Fibroblast of lung (primary cell): ENCODE measurements at regions not wholly inside any gene's neighbourhood (a gene's known extent, or its start where the extent isn't known, plus 50 kb on each side); places are given as distances from the start of the nearest gene placed in this dataset.

ENCODE experiments used
- DNase-seq, 2 donors: peaks; one replicate each; pipeline versions ENCODE4 v3.0.0 to v3.0.0-alpha.2; 2010; ENCODE audit warnings: low read depth in 2 of 2
- H2AFZ ChIP-seq: 2 replicates; pipeline ENCODE4 v1.5.1; 2012; ENCODE audit warnings: low read length, control low read depth, inconsistent platforms
- H3K27ac ChIP-seq: 2 replicates; pipeline ENCODE4 v1.5.1; 2011; ENCODE audit warnings: low read length, control low read depth; ENCODE audit not compliant: insufficient read depth
- H3K27me3 ChIP-seq: 2 replicates; pipeline ENCODE4 v1.5.1; 2011; ENCODE audit warnings: mild to moderate bottlenecking, low read length; ENCODE audit not compliant: control insufficient read depth, insufficient read depth
- H3K36me3 ChIP-seq: 2 replicates; pipeline ENCODE4 v1.5.1; 2011; ENCODE audit warnings: low read length; ENCODE audit not compliant: control insufficient read depth, insufficient read depth
- H3K4me1 ChIP-seq: 2 replicates; pipeline ENCODE4 v1.5.1; 2011; ENCODE audit warnings: low read length; ENCODE audit not compliant: control insufficient read depth, insufficient read depth; ENCODE audit errors: extremely low read depth
- H3K4me2 ChIP-seq: 2 replicates; pipeline ENCODE4 v1.5.1; 2011; ENCODE audit warnings: low read length, control low read depth; ENCODE audit not compliant: insufficient read depth; ENCODE audit errors: extremely low read depth
- H3K4me3 ChIP-seq, 4 experiments: fragments of 200-600 bp in 1 of 4; sonication (generic) in 1 of 4; replicated peaks in 1 of 4; 2 replicates each; pipeline ENCODE4 v1.5.1; 2011 to 2016; ENCODE audit warnings: low read length in 4 of 4, low read depth in 3 of 4, mild to moderate bottlenecking in 3 of 4, control low read depth in 2 of 4, inconsistent platforms in 1 of 4, mixed read lengths in 1 of 4; ENCODE audit not compliant: insufficient read depth in 1 of 4; ENCODE audit errors: control extremely low read depth in 1 of 4
- H3K79me2 ChIP-seq: 2 replicates; pipeline ENCODE4 v1.5.1; 2012; ENCODE audit warnings: mild to moderate bottlenecking, low read length, inconsistent platforms; ENCODE audit not compliant: control insufficient read depth, insufficient read depth
- H3K9ac ChIP-seq: 2 replicates; pipeline ENCODE4 v1.5.1; 2011; ENCODE audit warnings: mild to moderate bottlenecking, low read length, control low read depth; ENCODE audit not compliant: insufficient read depth
- H3K9me3 ChIP-seq: 2 replicates; pipeline ENCODE4 v1.5.1; 2012; ENCODE audit warnings: low read depth, low read length; ENCODE audit not compliant: control insufficient read depth, insufficient read depth
- H4K20me1 ChIP-seq: 2 replicates; pipeline ENCODE4 v1.5.1; 2011; ENCODE audit warnings: low read length; ENCODE audit not compliant: control insufficient read depth, insufficient read depth; ENCODE audit errors: extremely low read depth
- EZH2 ChIP-seq: IDR thresholded peaks from 2 replicates; pipeline ENCODE4 v1.5.1; 2012; ENCODE audit warnings: low read length, control low read depth, mild to moderate bottlenecking; ENCODE audit errors: missing control alignments
- TF ChIP-seq, protein P1 (sequence below), 2 donors: IDR thresholded peaks in 1 of 2; conservative IDR thresholded peaks in 1 of 2; 1 replicate in 1 of 2; 2 replicates in 1 of 2; pipeline ENCODE4 v1.5.1; 2011 to 2012; ENCODE audit warnings: low read length in 2 of 2, control low read depth in 1 of 2, inconsistent platforms in 1 of 2, low read depth in 1 of 2, mild to moderate bottlenecking in 1 of 2

DNA sequence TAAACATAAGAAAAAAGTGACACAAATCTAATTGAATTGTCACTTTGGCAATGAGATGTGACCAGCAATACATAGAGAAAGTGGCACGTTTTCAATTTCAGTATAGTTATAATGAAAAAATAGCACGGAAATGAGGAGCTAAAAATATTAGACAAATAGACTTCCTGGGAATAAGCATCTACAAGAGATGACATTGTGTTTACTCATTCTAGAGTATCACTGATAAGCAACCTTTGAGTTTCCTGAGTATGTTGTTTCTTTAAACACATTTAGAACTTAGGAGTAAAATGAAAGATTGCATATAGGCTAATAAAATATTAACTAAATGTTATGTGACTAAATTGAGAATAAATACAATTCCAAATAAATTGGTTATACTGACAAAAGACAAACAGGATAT, 207.1 kb upstream of the SLITRK6 start:
- Histone ChIP-seq H3K36me3 (no peaks in the 10 kb centered on the region), H4K20me1 (no peaks in the 10 kb centered on the region), H3K79me2 (no peaks in the 10 kb centered on the region), H3K9ac (no peak overlapping the region), H3K4me2 (no peak overlapping the region), H3K27me3 (no peaks in the 10 kb centered on the region), H3K4me3 (no peak overlapping the region), H3K9me3 (no peaks in the 10 kb centered on the region), H3K27ac (no peak overlapping the region), H3K4me1 (no peaks in the 10 kb centered on the region), H2AFZ (no peak overlapping the region)
- peak in 1 of 2 donors; percentile 0 for DNase-seq
- TF ChIP-seq, protein P1, sequence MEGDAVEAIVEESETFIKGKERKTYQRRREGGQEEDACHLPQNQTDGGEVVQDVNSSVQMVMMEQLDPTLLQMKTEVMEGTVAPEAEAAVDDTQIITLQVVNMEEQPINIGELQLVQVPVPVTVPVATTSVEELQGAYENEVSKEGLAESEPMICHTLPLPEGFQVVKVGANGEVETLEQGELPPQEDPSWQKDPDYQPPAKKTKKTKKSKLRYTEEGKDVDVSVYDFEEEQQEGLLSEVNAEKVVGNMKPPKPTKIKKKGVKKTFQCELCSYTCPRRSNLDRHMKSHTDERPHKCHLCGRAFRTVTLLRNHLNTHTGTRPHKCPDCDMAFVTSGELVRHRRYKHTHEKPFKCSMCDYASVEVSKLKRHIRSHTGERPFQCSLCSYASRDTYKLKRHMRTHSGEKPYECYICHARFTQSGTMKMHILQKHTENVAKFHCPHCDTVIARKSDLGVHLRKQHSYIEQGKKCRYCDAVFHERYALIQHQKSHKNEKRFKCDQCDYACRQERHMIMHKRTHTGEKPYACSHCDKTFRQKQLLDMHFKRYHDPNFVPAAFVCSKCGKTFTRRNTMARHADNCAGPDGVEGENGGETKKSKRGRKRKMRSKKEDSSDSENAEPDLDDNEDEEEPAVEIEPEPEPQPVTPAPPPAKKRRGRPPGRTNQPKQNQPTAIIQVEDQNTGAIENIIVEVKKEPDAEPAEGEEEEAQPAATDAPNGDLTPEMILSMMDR (conservative IDR thresholded peaks at IDR 0.05 in 1 of 2, IDR thresholded peaks at IDR 0.05 in 1 of 2; ENCODE audit: low read depth in 1 of 2, low read length in 2 of 2) = no peak
- no peak for TF ChIP-seq EZH2

DNA sequence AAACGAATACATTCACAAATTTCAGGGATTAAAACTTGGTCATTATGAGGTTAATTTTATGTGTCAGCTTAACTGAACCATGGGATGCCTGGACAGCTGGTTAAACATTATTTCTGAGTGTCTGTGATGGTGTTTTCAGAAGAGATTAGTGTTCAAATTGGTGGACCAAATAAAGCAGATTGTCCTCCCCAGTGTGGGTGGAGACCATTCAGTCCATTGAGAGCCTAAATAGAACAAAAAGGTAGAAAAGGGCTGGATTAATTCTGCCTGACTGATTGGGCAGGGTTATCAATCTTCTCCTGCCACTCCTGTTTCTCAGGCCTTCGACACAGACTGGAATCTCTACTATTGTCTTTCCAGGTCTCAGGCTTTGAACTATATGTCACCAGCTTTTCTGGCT, 203.8 kb upstream of the SLITRK6 start:
- H3K36me3 ChIP-seq = no peaks in the 10 kb centered on the region
- no peaks in the 10 kb centered on the region for H3K9me3 ChIP-seq
- H3K4me1 ChIP-seq = no peaks in the 10 kb centered on the region
- H3K27me3 ChIP-seq = no peaks in the 10 kb centered on the region
- no peaks in the 10 kb centered on the region for H4K20me1 ChIP-seq
- H3K27ac ChIP-seq = no peak overlapping the region
- TF ChIP-seq EZH2 = no peak
- TF ChIP-seq, protein P1 (conservative IDR thresholded peaks at IDR 0.05 in 1 of 2, IDR thresholded peaks at IDR 0.05 in 1 of 2; ENCODE audit: low read depth in 1 of 2, low read length in 2 of 2) = no peak
- H3K4me3 ChIP-seq = no peak overlapping the region
- H3K4me2 ChIP-seq = no peak overlapping the region
- no peak overlapping the region for H3K9ac ChIP-seq
- no peak overlapping the region for H2AFZ ChIP-seq
- no peaks in the 10 kb centered on the region for H3K79me2 ChIP-seq
- DNase-seq = no peak

DNA sequence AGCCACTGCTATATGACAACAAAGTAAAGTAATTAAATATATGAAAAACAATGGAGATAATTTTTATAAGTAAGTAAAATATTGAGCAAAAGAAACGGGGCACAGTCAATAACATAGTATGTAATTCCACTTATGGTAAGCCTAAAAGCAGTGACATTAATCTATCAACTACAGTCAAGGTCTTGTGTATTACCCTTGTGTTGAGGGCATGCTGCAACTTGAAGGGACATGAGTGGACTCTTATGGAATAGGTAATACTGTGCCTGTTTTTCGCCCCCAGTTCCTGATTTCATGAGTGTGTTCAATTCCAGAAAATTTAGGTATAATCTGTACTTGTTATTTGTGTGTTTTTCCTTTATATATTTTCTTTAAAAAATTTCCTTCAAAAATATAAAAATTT, 201.3 kb upstream of the SLITRK6 start:
- H2AFZ ChIP-seq = no peak overlapping the region
- no peaks in the 10 kb centered on the region for H3K27me3 ChIP-seq
- no peaks in the 10 kb centered on the region for H3K79me2 ChIP-seq
- no peaks in the 10 kb centered on the region for H4K20me1 ChIP-seq
- no peaks in the 10 kb centered on the region for H3K36me3 ChIP-seq
- no peak for TF ChIP-seq EZH2
- TF ChIP-seq, protein P1 (conservative IDR thresholded peaks at IDR 0.05 in 1 of 2, IDR thresholded peaks at IDR 0.05 in 1 of 2; ENCODE audit: low read depth in 1 of 2, low read length in 2 of 2) = no peak
- H3K4me2 ChIP-seq = no peak overlapping the region
- DNase-seq = no peak
- H3K9me3 ChIP-seq = no peaks in the 10 kb centered on the region
- H3K4me3 ChIP-seq = no peak overlapping the region
- no peak overlapping the region for H3K9ac ChIP-seq
- H3K4me1 ChIP-seq = no peaks in the 10 kb centered on the region
- no peak overlapping the region for H3K27ac ChIP-seq
